Breast epithelium (tissue), 4 donors: ENCODE measurements at regions not wholly inside any gene's neighbourhood (a gene's known extent, or its start where the extent isn't known, plus 50 kb on each side); places are given as distances from the start of the nearest gene placed in this dataset.

ENCODE experiments used
- DNase-seq, 2 donors: peaks; one replicate each; pipeline ENCODE4 v3.0.0-alpha.2; 2019; ENCODE audit warnings: low spot score in 2 of 2
- H3K27ac ChIP-seq, 2 donors: fragments of 200-600 bp; sonication (generic) in 1 of 2; one replicate each; pipeline ENCODE4 v1.5.1; 2016 to 2019; ENCODE audit warnings: mild to moderate bottlenecking in 1 of 2
- H3K27me3 ChIP-seq, 2 donors: fragments of 200-600 bp; sonication (generic) in 1 of 2; one replicate each; pipeline versions ENCODE4 v1.5.1 to v1.6.0; 2017 to 2019; ENCODE audit warnings: control low read depth in 1 of 2, mild to moderate bottlenecking in 1 of 2
- H3K36me3 ChIP-seq: fragments of 200-600 bp; one replicate; pipeline ENCODE4 v1.5.1; 2019
- H3K4me1 ChIP-seq, 2 donors: fragments of 200-600 bp; sonication (generic); one replicate each; pipeline ENCODE4 v1.5.1; 2016 to 2019; ENCODE audit warnings: control low read depth in 1 of 2
- H3K4me3 ChIP-seq, 3 donors: fragments of 200-600 bp; sonication (generic); 1 replicate in 2 of 3; 2 replicates in 1 of 3; pipeline ENCODE4 v1.5.1; 2016 to 2019; ENCODE audit warnings: mild to moderate bottlenecking in 3 of 3, moderate library complexity in 2 of 3
- H3K9me3 ChIP-seq, 2 donors: fragments of 200-600 bp; sonication (generic) in 1 of 2; one replicate each; pipeline ENCODE4 v1.5.1; 2016 to 2019; ENCODE audit warnings: control low read depth in 1 of 2
- CTCF ChIP-seq, 3 donors: fragments of 450-650 bp; IDR thresholded peaks; one replicate each; pipeline ENCODE4 v1.5.1; 2016 to 2017; ENCODE audit warnings: antibody characterized with exemption in 3 of 3, mild to moderate bottlenecking in 3 of 3, moderate library complexity in 3 of 3
- POLR2A ChIP-seq: fragments of 450-650 bp; IDR thresholded peaks from one replicate; pipeline ENCODE4 v1.6.1; 2016; ENCODE audit warnings: antibody characterized with exemption, mild to moderate bottlenecking, moderate library complexity
- POLR2AphosphoS5 ChIP-seq, 3 donors: sonication (generic); formaldehyde crosslinking; IDR thresholded peaks; one replicate each; pipeline ENCODE4 v1.6.1; 2017; ENCODE audit warnings: antibody characterized with exemption in 3 of 3
- intact Hi-C: fragments of 100-400 bp; cut with DNase I; formaldehyde crosslinking; loops from one replicate; pipeline ENCODE4 v1.15.1; 2023; ENCODE audit warnings: low total_unique reads

GRCh38 chr1:218982482-218982881, 191.2 kb upstream of the LYPLAL1 start:
- no peaks in the 10 kb centered on the region for H3K4me1 ChIP-seq
- H3K9me3 ChIP-seq: no peaks in the 10 kb centered on the region
- H3K36me3 ChIP-seq: no peaks in the 10 kb centered on the region
- H3K4me3 ChIP-seq: no peak overlapping the region
- intact Hi-C loops: no loop called here
- H3K27ac ChIP-seq: no peak overlapping the region
- TF ChIP-seq POLR2AphosphoS5 (IDR thresholded peaks at IDR 0.05): no peak
- no peaks in the 10 kb centered on the region for H3K27me3 ChIP-seq
- no peak for DNase-seq

GRCh38 chr1:218983433-218983832, 190.2 kb upstream of the LYPLAL1 start:
- TF ChIP-seq POLR2A (no peak), POLR2AphosphoS5 (IDR thresholded peaks at IDR 0.05) (no peak), CTCF (IDR thresholded peaks at IDR 0.05) (no peak)
- Histone ChIP-seq H3K36me3 (no peaks in the 10 kb centered on the region), H3K4me1 (no peaks in the 10 kb centered on the region), H3K27ac (no peak overlapping the region), H3K27me3 (no peaks in the 10 kb centered on the region), H3K9me3 (no peaks in the 10 kb centered on the region), H3K4me3 (no peak overlapping the region)
- intact Hi-C loops: no loop called here
- no peak for DNase-seq

- H3K4me3 ChIP-seq: no peak overlapping the region
- H3K27me3 ChIP-seq: no peaks in the 10 kb centered on the region
- H3K9me3 ChIP-seq: no peaks in the 10 kb centered on the region
- no peaks in the 10 kb centered on the region for H3K4me1 ChIP-seq
- no peak for DNase-seq
- no peaks in the 10 kb centered on the region for H3K36me3 ChIP-seq
- no peak for TF ChIP-seq CTCF (IDR thresholded peaks at IDR 0.05)
- TF ChIP-seq POLR2AphosphoS5 (IDR thresholded peaks at IDR 0.05): no peak
- no peak for TF ChIP-seq POLR2A
- no peak overlapping the region for H3K27ac ChIP-seq
- intact Hi-C loops: no loop called here
Measured at GRCh38 chr1:218983848-218984247, 189.8 kb upstream of the LYPLAL1 start.

- no peak for DNase-seq
- no peak overlapping the region for H3K27ac ChIP-seq
- H3K4me1 ChIP-seq: no peaks in the 10 kb centered on the region
- no peaks in the 10 kb centered on the region for H3K27me3 ChIP-seq
- no peaks in the 10 kb centered on the region for H3K36me3 ChIP-seq
- TF ChIP-seq CTCF (IDR thresholded peaks at IDR 0.05): no peak
- no peak for TF ChIP-seq POLR2AphosphoS5 (IDR thresholded peaks at IDR 0.05)
- no peak for TF ChIP-seq POLR2A
- H3K4me3 ChIP-seq: no peak overlapping the region
- no peaks in the 10 kb centered on the region for H3K9me3 ChIP-seq
- intact Hi-C loops: no loop called here
Measured at GRCh38 chr1:218985424-218985984, 188.2 kb upstream of the LYPLAL1 start.

GRCh38 chr1:218986816-218987215, 186.9 kb upstream of the LYPLAL1 start:
- H3K27me3 ChIP-seq: no peaks in the 10 kb centered on the region
- intact Hi-C loops: no loop called here
- no peaks in the 10 kb centered on the region for H3K36me3 ChIP-seq
- no peak for DNase-seq
- no peak overlapping the region for H3K4me3 ChIP-seq
- H3K27ac ChIP-seq: no peak overlapping the region
- H3K9me3 ChIP-seq: no peaks in the 10 kb centered on the region
- TF ChIP-seq POLR2AphosphoS5 (IDR thresholded peaks at IDR 0.05): no peak
- no peak for TF ChIP-seq POLR2A
- no peak for TF ChIP-seq CTCF (IDR thresholded peaks at IDR 0.05)
- no peaks in the 10 kb centered on the region for H3K4me1 ChIP-seq

- no peak for DNase-seq
- Histone ChIP-seq H3K4me1 (no peaks in the 10 kb centered on the region), H3K27ac (no peak overlapping the region), H3K27me3 (no peaks in the 10 kb centered on the region), H3K36me3 (no peaks in the 10 kb centered on the region), H3K9me3 (no peaks in the 10 kb centered on the region), H3K4me3 (no peak overlapping the region)
- intact Hi-C loops: no loop called here
- TF ChIP-seq POLR2A: no peak
- TF ChIP-seq POLR2AphosphoS5 (IDR thresholded peaks at IDR 0.05): no peak
- no peak for TF ChIP-seq CTCF (IDR thresholded peaks at IDR 0.05)
Measured at GRCh38 chr1:218990019-218990418, 183.7 kb upstream of the LYPLAL1 start.
